ENCODE measurements at regions not wholly inside any gene's neighbourhood (a gene's known extent, or its start where the extent isn't known, plus 50 kb on each side); places are given as distances from the start of the nearest gene placed in this dataset.

DNA sequence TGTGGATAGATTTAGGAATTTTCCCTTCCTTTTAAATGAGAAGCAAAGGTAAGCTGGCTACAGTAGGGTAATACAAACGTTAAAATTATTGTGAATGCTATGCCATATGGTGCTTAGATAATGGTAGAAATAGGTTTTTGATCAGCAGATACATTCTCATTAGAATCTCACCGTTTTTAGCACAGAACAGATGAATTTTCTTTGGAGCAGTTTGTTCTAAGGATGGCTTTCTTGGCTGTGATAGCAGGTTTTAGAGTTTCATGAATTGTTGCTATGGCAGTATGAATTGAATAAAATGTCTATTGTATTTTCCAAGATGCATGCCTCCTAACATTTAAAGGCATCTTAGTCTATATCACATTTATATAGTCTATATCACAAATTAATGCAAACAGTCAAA, 1394.5 kb downstream of the EPHA7 start:
- TF ChIP-seq, protein P1, sequence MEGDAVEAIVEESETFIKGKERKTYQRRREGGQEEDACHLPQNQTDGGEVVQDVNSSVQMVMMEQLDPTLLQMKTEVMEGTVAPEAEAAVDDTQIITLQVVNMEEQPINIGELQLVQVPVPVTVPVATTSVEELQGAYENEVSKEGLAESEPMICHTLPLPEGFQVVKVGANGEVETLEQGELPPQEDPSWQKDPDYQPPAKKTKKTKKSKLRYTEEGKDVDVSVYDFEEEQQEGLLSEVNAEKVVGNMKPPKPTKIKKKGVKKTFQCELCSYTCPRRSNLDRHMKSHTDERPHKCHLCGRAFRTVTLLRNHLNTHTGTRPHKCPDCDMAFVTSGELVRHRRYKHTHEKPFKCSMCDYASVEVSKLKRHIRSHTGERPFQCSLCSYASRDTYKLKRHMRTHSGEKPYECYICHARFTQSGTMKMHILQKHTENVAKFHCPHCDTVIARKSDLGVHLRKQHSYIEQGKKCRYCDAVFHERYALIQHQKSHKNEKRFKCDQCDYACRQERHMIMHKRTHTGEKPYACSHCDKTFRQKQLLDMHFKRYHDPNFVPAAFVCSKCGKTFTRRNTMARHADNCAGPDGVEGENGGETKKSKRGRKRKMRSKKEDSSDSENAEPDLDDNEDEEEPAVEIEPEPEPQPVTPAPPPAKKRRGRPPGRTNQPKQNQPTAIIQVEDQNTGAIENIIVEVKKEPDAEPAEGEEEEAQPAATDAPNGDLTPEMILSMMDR (IDR thresholded peaks at IDR 0.05; ENCODE audit: poor library complexity), result no peak
- TF ChIP-seq EZH2phosphoT487 (IDR thresholded peaks at IDR 0.05; ENCODE audit: low read depth, severe bottlenecking, unreplicated experiment), result no peak

Measured in hepatocyte (in vitro differentiated cells).